ENCODE measurements at regions not wholly inside any gene's neighbourhood (a gene's known extent, or its start where the extent isn't known, plus 50 kb on each side); places are given as distances from the start of the nearest gene placed in this dataset.
A peak's percentile ranks its signal among the peaks of the same experiment; 100 is the strongest.

GRCh38 chr4:134777606-134778005 is 576.0 kb upstream of the PABPC4L start:
- Histone ChIP-seq H3K4me1 (ENCODE audit: low read depth, poor library complexity, severe bottlenecking) (no peaks in the 10 kb centered on the region), H3K4me2 (no peak overlapping the region), H3K9ac (no peak overlapping the region), H2AFZ (ENCODE audit: low read depth) (no peak overlapping the region), H3K27me3 (ENCODE audit: insufficient read depth, low read depth) (no peaks in the 10 kb centered on the region), H3K4me3 (IDR thresholded peaks at IDR 0.05; ENCODE audit: insufficient read depth, low read depth, low read length) (no peak overlapping the region), H3K27ac (no peak overlapping the region), H3K79me2 (ENCODE audit: insufficient read depth, low read depth) (no peaks in the 10 kb centered on the region), H4K20me1 (ENCODE audit: insufficient read depth) (no peaks in the 10 kb centered on the region), H3K36me3 (ENCODE audit: insufficient read depth) (no peaks in the 10 kb centered on the region)
- 0 out of 2 replicates have a peak, but pooled peaks have one; percentile 18 for TF ChIP-seq CTCF (conservative IDR thresholded peaks at IDR 0.05; ENCODE audit: low read depth, low read length)

- no peaks in the 10 kb centered on the region for H3K27me3 ChIP-seq (ENCODE audit: insufficient read depth, low read depth)
- H3K36me3 ChIP-seq (ENCODE audit: insufficient read depth): no peaks in the 10 kb centered on the region
- H3K4me3 ChIP-seq (IDR thresholded peaks at IDR 0.05; ENCODE audit: insufficient read depth, low read depth, low read length): no peak overlapping the region
- no peak for TF ChIP-seq CTCF (conservative IDR thresholded peaks at IDR 0.05; ENCODE audit: low read depth, low read length)
- H3K27ac ChIP-seq: no peak overlapping the region
- H2AFZ ChIP-seq (ENCODE audit: low read depth): no peak overlapping the region
- no peak overlapping the region for H3K4me2 ChIP-seq
- H3K4me1 ChIP-seq (ENCODE audit: low read depth, poor library complexity, severe bottlenecking): no peaks in the 10 kb centered on the region
- H4K20me1 ChIP-seq (ENCODE audit: insufficient read depth): no peaks in the 10 kb centered on the region
- H3K79me2 ChIP-seq (ENCODE audit: insufficient read depth, low read depth): no peaks in the 10 kb centered on the region
- H3K9ac ChIP-seq: no peak overlapping the region
Observed at GRCh38 chr4:134773497-134774000, 572.0 kb upstream of the PABPC4L start.

- H3K4me2 ChIP-seq: no peak overlapping the region
- H3K79me2 ChIP-seq (ENCODE audit: insufficient read depth, low read depth): no peaks in the 10 kb centered on the region
- no peak overlapping the region for H3K9ac ChIP-seq
- H4K20me1 ChIP-seq (ENCODE audit: insufficient read depth): no peaks in the 10 kb centered on the region
- no peaks in the 10 kb centered on the region for H3K36me3 ChIP-seq (ENCODE audit: insufficient read depth)
- no peak overlapping the region for H3K4me3 ChIP-seq (IDR thresholded peaks at IDR 0.05; ENCODE audit: insufficient read depth, low read depth, low read length)
- H3K27ac ChIP-seq: no peak overlapping the region
- TF ChIP-seq CTCF (conservative IDR thresholded peaks at IDR 0.05; ENCODE audit: low read depth, low read length): peak; percentile 44
- no peaks in the 10 kb centered on the region for H3K4me1 ChIP-seq (ENCODE audit: low read depth, poor library complexity, severe bottlenecking)
- no peak overlapping the region for H2AFZ ChIP-seq (ENCODE audit: low read depth)
- H3K27me3 ChIP-seq (ENCODE audit: insufficient read depth, low read depth): no peaks in the 10 kb centered on the region
Observed at GRCh38 chr4:134762053-134762452, 560.5 kb upstream of the PABPC4L start.

- H3K9ac ChIP-seq: no peak overlapping the region
- H4K20me1 ChIP-seq (ENCODE audit: insufficient read depth): no peaks in the 10 kb centered on the region
- no peaks in the 10 kb centered on the region for H3K27me3 ChIP-seq (ENCODE audit: insufficient read depth, low read depth)
- no peaks in the 10 kb centered on the region for H3K4me1 ChIP-seq (ENCODE audit: low read depth, poor library complexity, severe bottlenecking)
- no peak for TF ChIP-seq CTCF (conservative IDR thresholded peaks at IDR 0.05; ENCODE audit: low read depth, low read length)
- no peak overlapping the region for H3K27ac ChIP-seq
- H3K4me2 ChIP-seq: no peak overlapping the region
- no peak overlapping the region for H3K4me3 ChIP-seq (IDR thresholded peaks at IDR 0.05; ENCODE audit: insufficient read depth, low read depth, low read length)
- H2AFZ ChIP-seq (ENCODE audit: low read depth): no peak overlapping the region
- no peaks in the 10 kb centered on the region for H3K79me2 ChIP-seq (ENCODE audit: insufficient read depth, low read depth)
- no peaks in the 10 kb centered on the region for H3K36me3 ChIP-seq (ENCODE audit: insufficient read depth)
Observed at GRCh38 chr4:134756421-134756820, 554.8 kb upstream of the PABPC4L start.
